GM23338 (cell line): ENCODE measurements at regions not wholly inside any gene's neighbourhood (a gene's known extent, or its start where the extent isn't known, plus 50 kb on each side); places are given as distances from the start of the nearest gene placed in this dataset.

ENCODE experiments used
- CREB1 ChIP-seq: fragments of 250-450 bp; sonication (Bioruptor Pico); IDR thresholded peaks from 2 replicates; pipeline ENCODE4 v1.5.0; 2020; ENCODE audit warnings: low read depth, mild to moderate bottlenecking, moderate library complexity
- CTCF ChIP-seq, 2 experiments: fragments of 200-600 bp in 1 of 2; sonication (generic) in 1 of 2; conservative IDR thresholded peaks; 2 replicates each; pipeline versions ENCODE4 v1.5.1 to v1.6.1; 2016 to 2017; ENCODE audit warnings: antibody characterized with exemption in 2 of 2, low read depth in 2 of 2, mild to moderate bottlenecking in 2 of 2, moderate library complexity in 1 of 2
- EZH2 ChIP-seq: fragments of 200-600 bp; sonication (generic); IDR thresholded peaks from one replicate; pipeline ENCODE4 v1.8.0; 2017; ENCODE audit warnings: antibody characterized with exemption, mild to moderate bottlenecking, low read depth; ENCODE audit not compliant: unreplicated experiment
- EZH2phosphoT487 ChIP-seq: fragments of 200-600 bp; sonication (generic); IDR thresholded peaks from one replicate; pipeline ENCODE4 v1.8.1; 2018; ENCODE audit warnings: antibody characterized with exemption; ENCODE audit not compliant: unreplicated experiment
- JUNB ChIP-seq: IDR thresholded peaks from one replicate; pipeline ENCODE4 v1.6.1; 2016; ENCODE audit warnings: antibody characterized with exemption; ENCODE audit not compliant: unreplicated experiment
- NANOG ChIP-seq: IDR thresholded peaks from 2 replicates; pipeline ENCODE4 v1.6.1; 2016; ENCODE audit warnings: antibody characterized with exemption, borderline replicate concordance
- POLR2AphosphoS5 ChIP-seq: IDR thresholded peaks from 2 replicates; pipeline ENCODE4 v1.6.1; 2016; ENCODE audit warnings: antibody characterized with exemption, low read depth
- STAT1 ChIP-seq: IDR thresholded peaks from one replicate; pipeline ENCODE4 v1.6.1; 2016; ENCODE audit warnings: antibody characterized with exemption; ENCODE audit not compliant: unreplicated experiment
- ZNF114 ChIP-seq: fragments of 250-450 bp; sonication (Bioruptor Pico); IDR thresholded peaks from 2 replicates; pipeline ENCODE4 v1.5.0; 2020; ENCODE audit warnings: mild to moderate bottlenecking, moderate library complexity
- TF ChIP-seq, protein P1 (sequence below): IDR thresholded peaks from one replicate; pipeline ENCODE4 v1.6.1; 2018; ENCODE audit warnings: antibody characterized with exemption; ENCODE audit not compliant: unreplicated experiment
- TF ChIP-seq, protein P2 (sequence below): IDR thresholded peaks from 2 replicates; pipeline ENCODE4 v1.6.1; 2016; ENCODE audit warnings: antibody characterized with exemption

DNA sequence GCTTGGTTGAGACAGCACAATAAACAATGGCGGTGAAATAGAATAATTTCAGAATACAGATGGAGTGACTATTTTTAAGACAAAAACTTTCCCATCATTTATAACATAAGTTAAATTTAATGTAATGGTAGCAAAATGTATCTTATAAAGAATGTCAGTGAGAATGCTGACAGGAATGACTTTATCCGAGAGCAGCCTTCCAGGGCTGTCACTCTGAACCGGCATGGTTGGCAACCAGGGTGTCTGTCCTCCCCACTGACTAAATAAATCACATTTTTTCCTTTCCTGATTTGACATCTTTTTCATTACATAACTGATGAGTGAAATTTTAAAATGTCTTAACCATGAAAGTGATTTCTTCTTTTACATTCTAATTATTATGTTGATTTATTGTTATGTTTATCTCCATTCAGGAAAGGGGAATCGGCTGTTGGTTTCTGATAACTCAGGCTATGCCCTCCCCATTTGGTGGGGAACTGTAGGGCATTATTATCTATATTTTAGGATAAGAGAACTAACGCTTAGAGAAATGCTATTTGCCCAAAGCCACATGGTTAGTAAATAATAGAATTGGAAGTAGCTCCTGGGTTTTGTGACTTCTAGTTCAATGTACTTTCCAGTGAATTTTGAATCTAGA is 109.2 kb upstream of the OGFRL1 start:
- TF ChIP-seq CTCF (conservative IDR thresholded peaks at IDR 0.05; ENCODE audit: low read depth in 2 of 2) (no peak), CREB1 (CRISPR knock-in tag) (no peak), EZH2 (no peak), STAT1 (no peak), JUNB (no peak), POLR2AphosphoS5 (no peak), ZNF114 (no peak), EZH2phosphoT487 (no peak), NANOG (no peak)
- TF ChIP-seq, protein P1, sequence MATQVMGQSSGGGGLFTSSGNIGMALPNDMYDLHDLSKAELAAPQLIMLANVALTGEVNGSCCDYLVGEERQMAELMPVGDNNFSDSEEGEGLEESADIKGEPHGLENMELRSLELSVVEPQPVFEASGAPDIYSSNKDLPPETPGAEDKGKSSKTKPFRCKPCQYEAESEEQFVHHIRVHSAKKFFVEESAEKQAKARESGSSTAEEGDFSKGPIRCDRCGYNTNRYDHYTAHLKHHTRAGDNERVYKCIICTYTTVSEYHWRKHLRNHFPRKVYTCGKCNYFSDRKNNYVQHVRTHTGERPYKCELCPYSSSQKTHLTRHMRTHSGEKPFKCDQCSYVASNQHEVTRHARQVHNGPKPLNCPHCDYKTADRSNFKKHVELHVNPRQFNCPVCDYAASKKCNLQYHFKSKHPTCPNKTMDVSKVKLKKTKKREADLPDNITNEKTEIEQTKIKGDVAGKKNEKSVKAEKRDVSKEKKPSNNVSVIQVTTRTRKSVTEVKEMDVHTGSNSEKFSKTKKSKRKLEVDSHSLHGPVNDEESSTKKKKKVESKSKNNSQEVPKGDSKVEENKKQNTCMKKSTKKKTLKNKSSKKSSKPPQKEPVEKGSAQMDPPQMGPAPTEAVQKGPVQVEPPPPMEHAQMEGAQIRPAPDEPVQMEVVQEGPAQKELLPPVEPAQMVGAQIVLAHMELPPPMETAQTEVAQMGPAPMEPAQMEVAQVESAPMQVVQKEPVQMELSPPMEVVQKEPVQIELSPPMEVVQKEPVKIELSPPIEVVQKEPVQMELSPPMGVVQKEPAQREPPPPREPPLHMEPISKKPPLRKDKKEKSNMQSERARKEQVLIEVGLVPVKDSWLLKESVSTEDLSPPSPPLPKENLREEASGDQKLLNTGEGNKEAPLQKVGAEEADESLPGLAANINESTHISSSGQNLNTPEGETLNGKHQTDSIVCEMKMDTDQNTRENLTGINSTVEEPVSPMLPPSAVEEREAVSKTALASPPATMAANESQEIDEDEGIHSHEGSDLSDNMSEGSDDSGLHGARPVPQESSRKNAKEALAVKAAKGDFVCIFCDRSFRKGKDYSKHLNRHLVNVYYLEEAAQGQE, result no peak
- TF ChIP-seq, protein P2, sequence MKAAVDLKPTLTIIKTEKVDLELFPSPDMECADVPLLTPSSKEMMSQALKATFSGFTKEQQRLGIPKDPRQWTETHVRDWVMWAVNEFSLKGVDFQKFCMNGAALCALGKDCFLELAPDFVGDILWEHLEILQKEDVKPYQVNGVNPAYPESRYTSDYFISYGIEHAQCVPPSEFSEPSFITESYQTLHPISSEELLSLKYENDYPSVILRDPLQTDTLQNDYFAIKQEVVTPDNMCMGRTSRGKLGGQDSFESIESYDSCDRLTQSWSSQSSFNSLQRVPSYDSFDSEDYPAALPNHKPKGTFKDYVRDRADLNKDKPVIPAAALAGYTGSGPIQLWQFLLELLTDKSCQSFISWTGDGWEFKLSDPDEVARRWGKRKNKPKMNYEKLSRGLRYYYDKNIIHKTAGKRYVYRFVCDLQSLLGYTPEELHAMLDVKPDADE, result no peak
